C4-2B (cell line): ENCODE measurements at regions not wholly inside any gene's neighbourhood (a gene's known extent, or its start where the extent isn't known, plus 50 kb on each side); places are given as distances from the start of the nearest gene placed in this dataset.
"Not testable (repeated sequence)": the region's sequence is repeated elsewhere in the genome, so short reads cannot be mapped to it uniquely, and the experiment has no call there.

Source experiments
- H3K27ac ChIP-seq: fragments of 450-650 bp; 2 replicates; pipeline ENCODE4 v1.5.1; 2017
- ZFX ChIP-seq: fragments of 450-650 bp; IDR thresholded peaks from 2 replicates; pipeline ENCODE4 v1.6.1; 2017
- TF ChIP-seq, protein P1 (sequence below): fragments of 450-650 bp; conservative IDR thresholded peaks from 2 replicates; pipeline ENCODE4 v1.5.1; 2017; ENCODE audit warnings: mild to moderate bottlenecking

GRCh38 chr5:116727248-116727647, 152.6 kb upstream of the SEMA6A start:
- TF ChIP-seq, protein P1, sequence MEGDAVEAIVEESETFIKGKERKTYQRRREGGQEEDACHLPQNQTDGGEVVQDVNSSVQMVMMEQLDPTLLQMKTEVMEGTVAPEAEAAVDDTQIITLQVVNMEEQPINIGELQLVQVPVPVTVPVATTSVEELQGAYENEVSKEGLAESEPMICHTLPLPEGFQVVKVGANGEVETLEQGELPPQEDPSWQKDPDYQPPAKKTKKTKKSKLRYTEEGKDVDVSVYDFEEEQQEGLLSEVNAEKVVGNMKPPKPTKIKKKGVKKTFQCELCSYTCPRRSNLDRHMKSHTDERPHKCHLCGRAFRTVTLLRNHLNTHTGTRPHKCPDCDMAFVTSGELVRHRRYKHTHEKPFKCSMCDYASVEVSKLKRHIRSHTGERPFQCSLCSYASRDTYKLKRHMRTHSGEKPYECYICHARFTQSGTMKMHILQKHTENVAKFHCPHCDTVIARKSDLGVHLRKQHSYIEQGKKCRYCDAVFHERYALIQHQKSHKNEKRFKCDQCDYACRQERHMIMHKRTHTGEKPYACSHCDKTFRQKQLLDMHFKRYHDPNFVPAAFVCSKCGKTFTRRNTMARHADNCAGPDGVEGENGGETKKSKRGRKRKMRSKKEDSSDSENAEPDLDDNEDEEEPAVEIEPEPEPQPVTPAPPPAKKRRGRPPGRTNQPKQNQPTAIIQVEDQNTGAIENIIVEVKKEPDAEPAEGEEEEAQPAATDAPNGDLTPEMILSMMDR: no peak
- no peak for TF ChIP-seq ZFX

DNA sequence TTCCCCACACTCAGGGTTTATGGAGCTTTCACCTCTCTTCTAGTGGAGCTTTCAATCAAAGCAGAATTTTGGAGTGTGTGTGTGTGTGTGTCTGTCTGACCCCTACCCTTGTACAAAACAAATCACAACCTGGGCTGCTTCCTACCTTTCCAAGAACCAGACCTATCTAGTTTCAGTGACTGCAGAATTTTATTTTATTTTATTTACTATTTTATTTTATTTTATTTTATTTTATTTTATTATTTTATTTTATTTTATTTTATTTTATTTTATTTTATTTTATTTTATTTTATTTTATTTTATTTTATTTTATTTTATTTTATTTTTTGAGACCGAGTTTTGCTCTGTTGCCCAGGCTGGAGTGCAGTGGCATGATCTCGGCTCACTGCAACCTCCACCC, 151.6 kb upstream of the SEMA6A start:
- H3K27ac ChIP-seq: not testable (repeated sequence)

More at GRCh38 chr5:116727248-116727647, 152.6 kb upstream of the SEMA6A start:
- no peak overlapping the region for H3K27ac ChIP-seq

DNA sequence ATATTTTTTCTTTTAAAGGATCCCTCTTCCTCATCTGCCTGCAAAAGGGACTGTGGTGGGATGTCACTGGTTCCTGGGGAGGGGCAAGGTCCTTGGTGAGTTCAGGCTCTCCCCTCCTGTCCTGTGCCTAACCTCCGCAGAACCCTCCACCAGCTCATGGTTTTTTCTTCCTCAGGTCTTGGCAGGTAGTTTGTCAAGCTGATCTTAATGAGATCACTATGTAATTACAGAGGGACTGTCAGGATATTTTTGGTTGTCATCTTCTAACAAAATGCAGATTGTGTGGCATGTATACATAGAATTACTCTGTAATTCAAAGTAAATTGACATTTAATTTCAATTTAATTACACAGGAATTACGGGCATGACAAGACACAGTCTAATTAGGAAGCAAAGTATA, 150.3 kb upstream of the SEMA6A start:
- no peak overlapping the region for H3K27ac ChIP-seq
- TF ChIP-seq ZFX: no peak
- TF ChIP-seq, protein P1: no peak

- TF ChIP-seq, protein P1: no peak
- TF ChIP-seq ZFX: no peak
These were observed 148.0 kb upstream of the SEMA6A start for GRCh38 chr5:116722651-116723050.

GRCh38 chr5:116719106-116719505, 144.5 kb upstream of the SEMA6A start:
- TF ChIP-seq, protein P1: no peak
- no peak for TF ChIP-seq ZFX
- H3K27ac ChIP-seq: no peak overlapping the region

More at GRCh38 chr5:116722651-116723050, 148.0 kb upstream of the SEMA6A start:
- no peak overlapping the region for H3K27ac ChIP-seq

GRCh38 chr5:116718317-116718716, 143.7 kb upstream of the SEMA6A start:
- TF ChIP-seq, protein P1: no peak
- no peak for TF ChIP-seq ZFX
- H3K27ac ChIP-seq: no peak overlapping the region

GRCh38 chr5:116709082-116709481, 134.5 kb upstream of the SEMA6A start:
- no peak for TF ChIP-seq ZFX
- TF ChIP-seq, protein P1: no peak
- no peak overlapping the region for H3K27ac ChIP-seq

GRCh38 chr5:116705121-116705519, 130.5 kb upstream of the SEMA6A start:
- H3K27ac ChIP-seq: not testable (repeated sequence)

DNA sequence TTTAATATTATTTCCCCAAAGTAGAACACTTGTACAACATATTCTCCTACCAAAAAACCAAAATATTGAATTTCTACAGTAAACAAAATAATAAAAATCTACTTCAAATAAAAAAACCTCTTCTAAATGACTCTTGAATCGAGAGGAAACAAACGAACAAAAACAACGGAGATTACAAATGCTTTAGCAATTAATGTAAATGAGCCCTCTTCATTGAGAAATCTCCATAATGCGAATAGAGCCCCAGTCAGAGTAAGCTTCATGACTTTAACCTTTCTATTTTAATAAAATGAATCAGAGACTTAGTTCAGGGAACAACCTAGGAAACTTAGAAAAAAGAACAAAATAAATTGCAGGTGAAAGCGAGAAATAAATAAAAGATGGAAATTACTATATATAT, 129.3 kb upstream of the SEMA6A start:
- TF ChIP-seq, protein P1: no peak
- TF ChIP-seq ZFX: no peak
- H3K27ac ChIP-seq: no peak overlapping the region
